Loucy (cell line): ENCODE measurements at regions not wholly inside any gene's neighbourhood (a gene's known extent, or its start where the extent isn't known, plus 50 kb on each side); places are given as distances from the start of the nearest gene placed in this dataset.
"Not testable (repeated sequence)": the region's sequence is repeated elsewhere in the genome, so short reads cannot be mapped to it uniquely, and the experiment has no call there.

Experiments
- H2AFZ ChIP-seq: fragments of 200-600 bp; sonication (generic); 2 replicates; pipeline ENCODE4 v1.6.0; 2016; ENCODE audit warnings: antibody characterized with exemption, mild to moderate bottlenecking, low read length, moderate library complexity
- H3F3A ChIP-seq: fragments of 200-600 bp; 2 replicates; pipeline ENCODE4 v1.6.0; 2016; ENCODE audit warnings: antibody characterized with exemption, low read depth, mild to moderate bottlenecking
- H3K27me3 ChIP-seq: fragments of 200-600 bp; sonication (generic); 2 replicates; pipeline ENCODE4 v1.6.1; 2014; ENCODE audit warnings: low read length, mild to moderate bottlenecking; ENCODE audit not compliant: insufficient read depth, poor library complexity, severe bottlenecking
- H3K36me3 ChIP-seq: fragments of 200-600 bp; sonication (generic); 2 replicates; pipeline ENCODE4 v1.6.1; 2016; ENCODE audit warnings: low read length; ENCODE audit not compliant: insufficient read depth
- H3K4me1 ChIP-seq: fragments of 200-600 bp; sonication (generic); 2 replicates; pipeline ENCODE4 v1.5.1; 2014; ENCODE audit warnings: low read length, mild to moderate bottlenecking; ENCODE audit not compliant: insufficient read depth, poor library complexity, severe bottlenecking
- H3K4me2 ChIP-seq: fragments of 200-600 bp; sonication (generic); 2 replicates; pipeline ENCODE4 v1.6.0; 2014; ENCODE audit warnings: antibody characterized with exemption, low read length, low read depth, mild to moderate bottlenecking; ENCODE audit not compliant: poor library complexity, severe bottlenecking
- H3K4me3 ChIP-seq: fragments of 200-600 bp; sonication (generic); 2 replicates; pipeline ENCODE4 v1.5.1; 2014; ENCODE audit warnings: low read length, mild to moderate bottlenecking, mixed read lengths; ENCODE audit not compliant: poor library complexity, severe bottlenecking
- H3K79me2 ChIP-seq: fragments of 200-600 bp; sonication (generic); 2 replicates; pipeline ENCODE4 v1.6.1; 2014; ENCODE audit warnings: low read length; ENCODE audit not compliant: insufficient read depth
- H3K9ac ChIP-seq: fragments of 200-600 bp; sonication (generic); 2 replicates; pipeline ENCODE4 v1.6.0; 2014; ENCODE audit warnings: mild to moderate bottlenecking, low read depth, low read length, moderate library complexity; ENCODE audit not compliant: poor library complexity, severe bottlenecking
- H3K9me2 ChIP-seq: fragments of 200-600 bp; sonication (generic); replicated peaks from 2 replicates; pipeline ENCODE4 v1.6.1; 2016; ENCODE audit warnings: low read depth, low read length, mixed read lengths
- H3K9me3 ChIP-seq: fragments of 200-600 bp; sonication (generic); 2 replicates; pipeline ENCODE4 v1.6.1; 2014; ENCODE audit warnings: mild to moderate bottlenecking, antibody characterized with exemption, low read length, low read depth; ENCODE audit not compliant: insufficient read depth
- H4K20me1 ChIP-seq: fragments of 200-600 bp; sonication (generic); 2 replicates; pipeline ENCODE4 v1.6.0; 2014; ENCODE audit warnings: antibody characterized with exemption, low read length, mild to moderate bottlenecking; ENCODE audit not compliant: insufficient read depth, poor library complexity, severe bottlenecking
- EZH2phosphoT487 ChIP-seq: fragments of 200-600 bp; IDR thresholded peaks from 2 replicates; pipeline ENCODE4 v1.6.1; 2018; ENCODE audit warnings: antibody characterized with exemption, mild to moderate bottlenecking, moderate library complexity, borderline replicate concordance
- TF ChIP-seq, protein P1 (sequence below): fragments of 200-600 bp; sonication (generic); conservative IDR thresholded peaks from 2 replicates; pipeline ENCODE4 v1.5.1; 2014; ENCODE audit warnings: mild to moderate bottlenecking, antibody characterized with exemption, low read length

DNA sequence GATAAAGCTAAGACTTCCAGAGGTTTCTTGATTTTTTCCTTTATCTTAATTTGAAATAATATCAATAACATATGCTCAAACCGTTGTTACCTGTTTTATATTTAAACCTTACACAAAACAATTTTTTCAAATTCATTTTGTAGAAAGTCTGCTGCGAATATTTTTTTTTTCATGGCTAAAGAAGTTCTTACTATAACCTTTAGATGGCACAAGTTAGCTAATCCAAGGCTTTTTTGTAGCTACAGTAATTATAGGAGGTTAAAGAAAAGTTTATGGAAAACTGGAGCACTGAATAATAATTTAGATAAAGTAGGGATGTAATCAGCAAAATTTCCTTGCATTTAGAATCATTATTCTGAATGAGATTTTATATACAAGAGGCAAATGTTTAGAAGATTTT is 78.0 kb upstream of the PNPT1 start:
- Histone ChIP-seq H2AFZ (no peak overlapping the region), H3K9ac (no peak overlapping the region), H3K4me1 (no peaks in the 10 kb centered on the region), H3K9me3 (no peaks in the 10 kb centered on the region), H4K20me1 (no peaks in the 10 kb centered on the region), H3K4me2 (no peak overlapping the region), H3K9me2 (no peaks in the 10 kb centered on the region), H3K27me3 (no peaks in the 10 kb centered on the region), H3K79me2 (no peaks in the 10 kb centered on the region), H3F3A (no peaks in the 10 kb centered on the region), H3K4me3 (no peak overlapping the region), H3K36me3 (no peaks in the 10 kb centered on the region)
- TF ChIP-seq, protein P1, sequence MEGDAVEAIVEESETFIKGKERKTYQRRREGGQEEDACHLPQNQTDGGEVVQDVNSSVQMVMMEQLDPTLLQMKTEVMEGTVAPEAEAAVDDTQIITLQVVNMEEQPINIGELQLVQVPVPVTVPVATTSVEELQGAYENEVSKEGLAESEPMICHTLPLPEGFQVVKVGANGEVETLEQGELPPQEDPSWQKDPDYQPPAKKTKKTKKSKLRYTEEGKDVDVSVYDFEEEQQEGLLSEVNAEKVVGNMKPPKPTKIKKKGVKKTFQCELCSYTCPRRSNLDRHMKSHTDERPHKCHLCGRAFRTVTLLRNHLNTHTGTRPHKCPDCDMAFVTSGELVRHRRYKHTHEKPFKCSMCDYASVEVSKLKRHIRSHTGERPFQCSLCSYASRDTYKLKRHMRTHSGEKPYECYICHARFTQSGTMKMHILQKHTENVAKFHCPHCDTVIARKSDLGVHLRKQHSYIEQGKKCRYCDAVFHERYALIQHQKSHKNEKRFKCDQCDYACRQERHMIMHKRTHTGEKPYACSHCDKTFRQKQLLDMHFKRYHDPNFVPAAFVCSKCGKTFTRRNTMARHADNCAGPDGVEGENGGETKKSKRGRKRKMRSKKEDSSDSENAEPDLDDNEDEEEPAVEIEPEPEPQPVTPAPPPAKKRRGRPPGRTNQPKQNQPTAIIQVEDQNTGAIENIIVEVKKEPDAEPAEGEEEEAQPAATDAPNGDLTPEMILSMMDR: peak; percentile 80
- no peak for TF ChIP-seq EZH2phosphoT487

DNA sequence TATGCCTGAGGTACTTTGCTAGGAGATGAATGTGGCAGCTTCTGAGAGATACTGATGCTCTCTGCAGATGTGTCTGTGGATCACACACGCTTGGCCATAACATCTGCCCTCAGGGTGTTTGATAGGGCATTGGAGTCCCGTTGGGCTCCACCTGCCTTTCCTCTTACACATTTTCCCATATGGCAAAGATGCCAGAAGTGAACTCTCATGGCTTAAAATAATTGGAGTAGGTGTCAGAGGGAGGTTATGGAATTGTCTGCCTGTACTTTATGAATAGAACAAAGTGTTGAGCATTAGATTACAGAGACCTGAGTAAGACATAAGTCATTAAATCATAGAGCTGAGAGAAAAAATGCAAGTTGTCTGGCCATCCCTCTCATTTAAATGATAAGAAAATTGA is 75.3 kb upstream of the PNPT1 start:
- Histone ChIP-seq H3K4me3 (no peak overlapping the region), H3K9me2 (no peaks in the 10 kb centered on the region), H3K4me1 (no peaks in the 10 kb centered on the region), H3K79me2 (no peaks in the 10 kb centered on the region), H2AFZ (no peak overlapping the region), H3K9me3 (no peaks in the 10 kb centered on the region), H4K20me1 (no peaks in the 10 kb centered on the region), H3K36me3 (no peaks in the 10 kb centered on the region), H3K4me2 (no peak overlapping the region), H3F3A (no peaks in the 10 kb centered on the region), H3K9ac (no peak overlapping the region), H3K27me3 (no peaks in the 10 kb centered on the region)
- TF ChIP-seq, protein P1: no peak
- TF ChIP-seq EZH2phosphoT487: no peak

DNA sequence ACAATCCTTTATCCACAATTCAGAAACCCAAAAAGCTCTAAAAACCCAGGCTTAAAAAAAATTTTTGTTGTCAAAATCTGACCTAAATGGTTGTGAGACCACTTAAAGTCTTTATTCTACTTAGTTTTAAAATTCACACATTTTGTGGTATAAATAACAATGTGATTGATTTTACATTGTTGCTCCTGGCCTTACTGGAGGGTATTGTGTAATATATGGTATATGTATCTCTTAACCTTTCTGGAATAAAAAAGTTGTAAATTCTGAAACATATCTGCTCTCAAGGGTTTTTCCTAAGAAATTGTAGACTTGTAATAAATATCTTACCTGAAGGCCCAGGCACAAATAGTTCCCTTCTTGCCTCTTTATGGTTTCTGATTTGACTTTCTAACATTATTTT is 73.3 kb upstream of the PNPT1 start:
- Histone ChIP-seq H3K27me3 (no peaks in the 10 kb centered on the region), H3K9me2 (no peaks in the 10 kb centered on the region), H3K9ac (no peak overlapping the region), H3K9me3 (no peaks in the 10 kb centered on the region), H3K4me3 (no peak overlapping the region), H3K79me2 (no peaks in the 10 kb centered on the region), H2AFZ (no peak overlapping the region), H3F3A (no peaks in the 10 kb centered on the region), H3K4me2 (no peak overlapping the region), H4K20me1 (no peaks in the 10 kb centered on the region), H3K4me1 (no peaks in the 10 kb centered on the region), H3K36me3 (no peaks in the 10 kb centered on the region)
- TF ChIP-seq, protein P1: no peak
- no peak for TF ChIP-seq EZH2phosphoT487

DNA sequence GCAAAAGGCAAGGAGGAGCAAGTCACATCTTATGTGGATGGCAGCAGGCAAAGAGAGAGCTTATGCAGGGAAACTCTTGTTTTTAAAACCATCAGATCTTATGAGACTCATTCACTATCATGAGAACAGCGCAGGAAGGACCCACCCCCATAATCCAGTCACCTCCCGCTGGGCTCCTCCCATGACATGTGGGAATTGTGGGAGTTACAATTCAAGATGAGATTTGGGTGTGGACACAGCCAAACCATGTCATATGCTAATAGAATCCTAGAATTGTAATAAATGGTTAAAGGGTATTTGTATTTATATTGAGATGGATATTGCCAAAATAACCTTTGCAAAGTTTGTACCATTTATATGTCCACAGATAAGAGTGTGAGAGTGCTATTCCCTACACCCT is 72.1 kb upstream of the PNPT1 start:
- H3K36me3 ChIP-seq, H3K9ac ChIP-seq, H3K4me2 ChIP-seq, H3K9me3 ChIP-seq, H3K4me1 ChIP-seq, H4K20me1 ChIP-seq, H3K4me3 ChIP-seq, H3F3A ChIP-seq, H3K79me2 ChIP-seq, H3K27me3 ChIP-seq, H3K9me2 ChIP-seq, H2AFZ ChIP-seq: not testable (repeated sequence)
